Urinary bladder (tissue), 3 donors: ENCODE measurements at regions not wholly inside any gene's neighbourhood (a gene's known extent, or its start where the extent isn't known, plus 50 kb on each side); places are given as distances from the start of the nearest gene placed in this dataset.
"Not testable (repeated sequence)": the region's sequence is repeated elsewhere in the genome, so short reads cannot be mapped to it uniquely, and the experiment has no call there.

Experiments used
- DNase-seq: peaks from one replicate; pipeline ENCODE4 v3.0.0-alpha.2; 2015; ENCODE audit errors: extremely low spot score
- H3K27ac ChIP-seq: one replicate; pipeline ENCODE4 v1.5.1; 2013; ENCODE audit warnings: low read depth, mild to moderate bottlenecking, moderate library complexity
- H3K36me3 ChIP-seq: one replicate; pipeline ENCODE4 v1.6.1; 2013; ENCODE audit warnings: mild to moderate bottlenecking, moderate library complexity; ENCODE audit not compliant: insufficient read depth
- H3K4me1 ChIP-seq: one replicate; pipeline ENCODE4 v1.6.1; 2013; ENCODE audit warnings: mild to moderate bottlenecking, moderate library complexity; ENCODE audit not compliant: insufficient read depth
- H3K4me3 ChIP-seq: one replicate; pipeline ENCODE4 v1.5.1; 2013; ENCODE audit warnings: low read depth, low read length
- WGBS: extraction: QIAGEN DNeasy Blood & Tissue Kit; methylation state at CpG from one replicate; pipeline ENCODE4 v1.1.7; 2013; 5-methylcytosine and 5-hydroxymethylcytosine counted together
- donor health status: healthy with polysubstance abuse.
- donor health status: healthy.

DNA sequence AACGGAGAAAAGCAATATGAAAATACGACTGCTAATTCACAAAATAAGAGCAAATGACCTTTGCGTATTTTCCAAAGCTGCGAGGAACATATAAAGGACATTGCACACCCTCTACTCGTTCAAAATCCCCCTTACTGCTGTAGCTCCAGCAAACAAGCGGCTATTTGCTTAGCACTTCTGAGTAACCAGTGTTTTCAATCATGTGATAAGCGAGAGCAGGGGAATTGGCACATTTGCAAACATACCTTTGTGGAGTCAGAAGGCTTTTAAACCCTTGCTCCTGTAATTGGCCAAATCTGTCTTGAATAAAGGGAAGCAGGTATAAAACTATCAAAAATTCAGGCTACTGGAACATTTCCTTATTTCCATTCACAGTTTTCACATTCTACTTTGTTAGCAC, 610.2 kb downstream of the UBE2NL start:
- Histone ChIP-seq H3K27ac (no peak overlapping the region), H3K4me1 (no peaks in the 10 kb centered on the region), H3K4me3 (no peak overlapping the region), H3K36me3 (no peaks in the 10 kb centered on the region)
- DNase-seq, result no peak
- 68% methylated on average over 7 of the region's 7 CpGs for WGBS

GRCh38 chrX:144531877-144532276, 648.0 kb downstream of the UBE2NL start:
- DNase-seq, result no peak
- Histone ChIP-seq H3K4me3 (no peak overlapping the region), H3K36me3 (no peaks in the 10 kb centered on the region), H3K4me1 (no peaks in the 10 kb centered on the region), H3K27ac (no peak overlapping the region)
- WGBS, result 91% methylated on average over 3 of the region's 3 CpGs

DNA sequence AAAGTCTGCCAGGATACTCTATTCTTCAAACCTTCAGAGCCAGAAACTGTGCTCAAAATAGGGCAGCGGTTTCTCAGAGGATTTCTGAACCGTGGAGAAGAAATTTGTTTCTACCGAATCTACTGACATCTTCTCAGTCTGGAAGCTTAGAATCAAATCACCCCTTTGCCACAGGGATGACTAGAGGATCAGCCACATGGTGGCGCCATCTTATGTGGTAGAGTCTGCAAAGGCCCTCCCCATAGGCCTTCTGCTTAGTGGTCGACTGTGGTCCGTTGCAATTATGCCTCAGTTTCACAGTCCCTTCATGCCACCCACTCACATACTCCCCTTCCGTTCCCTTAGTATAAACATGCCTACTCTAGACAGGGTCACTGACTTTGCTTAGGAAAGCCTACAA, 680.7 kb upstream of the SPANXN1 start:
- Histone ChIP-seq H3K27ac (no peak overlapping the region), H3K4me3 (no peak overlapping the region), H3K4me1 (no peaks in the 10 kb centered on the region), H3K36me3 (no peaks in the 10 kb centered on the region)
- DNase-seq, result no peak
- WGBS, result 48% methylated on average over 7 of the region's 7 CpGs

DNA sequence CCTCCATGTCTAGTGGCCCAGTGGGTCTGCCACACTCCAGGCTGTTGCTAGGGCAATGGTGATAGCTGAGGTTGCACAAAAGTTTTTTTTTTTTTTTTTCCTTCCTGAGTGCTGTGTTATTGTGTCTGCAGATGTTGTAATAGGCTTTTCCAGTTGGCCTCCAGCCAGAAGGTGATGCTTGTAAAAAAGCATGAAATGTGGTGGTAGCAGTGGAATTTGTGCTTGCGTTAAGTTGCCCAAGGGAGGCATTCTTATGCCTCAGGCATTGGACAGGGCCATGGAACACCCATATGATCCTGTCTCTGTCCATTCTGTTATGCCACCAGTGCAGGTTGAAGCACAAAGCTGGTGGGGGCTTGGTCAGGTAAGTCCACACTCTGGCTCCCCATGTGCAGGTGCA, 660.5 kb upstream of the SPANXN1 start:
- Histone ChIP-seq H3K4me1 (no peaks in the 10 kb centered on the region), H3K4me3 (no peak overlapping the region), H3K36me3 (no peaks in the 10 kb centered on the region), H3K27ac (no peak overlapping the region)
- WGBS, result 49% methylated on average over 1 of the region's 1 CpG
- DNase-seq, result no peak

GRCh38 chrX:144592036-144592435, 655.3 kb upstream of the SPANXN1 start:
- no peak for DNase-seq
- WGBS, result 38% methylated on average over 2 of the region's 2 CpGs
- no peak overlapping the region for H3K4me3 ChIP-seq
- H3K27ac ChIP-seq, result no peak overlapping the region
- H3K4me1 ChIP-seq, result no peaks in the 10 kb centered on the region
- H3K36me3 ChIP-seq, result no peaks in the 10 kb centered on the region

DNA sequence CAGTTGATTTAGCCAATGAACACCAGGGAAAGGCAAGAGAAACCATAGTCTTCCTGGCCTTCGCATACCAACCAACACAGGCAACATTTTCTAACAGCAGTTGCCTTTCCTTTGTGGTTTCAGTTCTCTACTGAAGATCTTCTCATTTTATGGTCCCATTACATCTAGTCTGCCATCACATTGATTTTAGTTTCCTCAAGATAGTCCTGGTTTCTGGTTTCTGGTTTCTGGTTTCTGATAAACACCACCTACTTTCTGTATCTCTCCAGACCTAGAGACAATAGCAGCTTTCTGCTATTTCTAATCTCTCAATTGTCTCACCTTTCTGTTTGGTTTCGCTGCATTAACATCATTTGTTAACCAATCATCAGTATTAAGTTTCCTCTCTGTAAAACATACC, 646.3 kb upstream of the SPANXN1 start:
- WGBS, result 92% methylated on average over 2 of the region's 2 CpGs
- no peak overlapping the region for H3K4me3 ChIP-seq
- no peak for DNase-seq
- H3K27ac ChIP-seq, result no peak overlapping the region
- no peaks in the 10 kb centered on the region for H3K36me3 ChIP-seq
- H3K4me1 ChIP-seq, result no peaks in the 10 kb centered on the region

GRCh38 chrX:144612076-144612475, 635.2 kb upstream of the SPANXN1 start:
- Histone ChIP-seq H3K36me3 (no peaks in the 10 kb centered on the region), H3K4me3 (no peak overlapping the region), H3K27ac (no peak overlapping the region), H3K4me1 (no peaks in the 10 kb centered on the region)
- WGBS, result 67% methylated on average over 4 of the region's 4 CpGs
- no peak for DNase-seq

DNA sequence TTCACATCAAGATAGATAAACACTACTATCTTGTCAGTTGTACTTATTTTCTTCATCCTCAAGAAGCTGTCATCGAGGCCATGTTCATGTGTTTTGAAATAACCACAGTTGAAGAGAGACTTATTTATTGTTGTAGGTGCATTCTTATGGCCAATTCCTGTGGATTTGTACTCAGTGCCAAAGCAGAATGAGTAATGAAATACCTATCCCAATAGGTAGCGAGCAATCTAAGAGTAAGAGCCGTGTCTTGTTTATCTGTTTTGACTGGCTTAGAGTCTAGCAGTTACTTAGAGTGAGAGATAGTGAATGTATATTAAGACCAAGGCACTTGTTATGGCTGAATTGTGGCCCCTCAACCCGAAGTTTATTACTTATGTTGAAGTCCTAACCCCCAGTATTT, 631.0 kb upstream of the SPANXN1 start:
- Histone ChIP-seq H3K36me3 (no peaks in the 10 kb centered on the region), H3K4me1 (no peaks in the 10 kb centered on the region), H3K27ac (no peak overlapping the region), H3K4me3 (no peak overlapping the region)
- WGBS, result 78% methylated on average over 4 of the region's 4 CpGs
- no peak for DNase-seq

GRCh38 chrX:144627947-144628346, 619.4 kb upstream of the SPANXN1 start:
- H3K4me3 ChIP-seq, result no peak overlapping the region
- no peak overlapping the region for H3K27ac ChIP-seq
- no peaks in the 10 kb centered on the region for H3K4me1 ChIP-seq
- 69% methylated on average over 3 of the region's 3 CpGs for whole genome bisulfite sequencing
- no peaks in the 10 kb centered on the region for H3K36me3 ChIP-seq
- no peak for DNase-seq

GRCh38 chrX:144634451-144634850, 612.9 kb upstream of the SPANXN1 start:
- not testable (repeated sequence) for H3K27ac ChIP-seq, H3K4me3 ChIP-seq, DNase-seq, H3K4me1 ChIP-seq, H3K36me3 ChIP-seq
- WGBS, result 85% methylated on average over 7 of the region's 8 CpGs

DNA sequence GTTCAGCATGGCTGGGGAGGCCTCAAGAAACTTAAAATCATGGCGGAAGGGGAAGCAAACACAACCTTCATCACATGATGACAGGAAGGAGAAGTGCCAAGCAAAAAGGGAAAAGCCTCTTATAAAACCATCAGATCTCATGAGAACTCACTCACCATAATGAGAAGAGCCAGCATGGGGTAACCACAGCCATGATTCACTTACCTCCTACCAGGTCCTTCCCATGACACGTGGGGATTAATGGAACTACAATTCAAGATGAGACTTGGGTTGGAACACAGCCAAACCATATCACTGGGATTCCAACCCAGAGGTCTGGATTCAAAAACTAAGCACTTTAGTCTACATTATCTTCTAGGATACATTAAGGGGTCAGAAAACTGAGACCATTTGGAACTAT, 609.6 kb upstream of the SPANXN1 start:
- WGBS, result 81% methylated on average over 2 of the region's 2 CpGs
- H3K27ac ChIP-seq, result no peak overlapping the region
- H3K4me1 ChIP-seq, result no peaks in the 10 kb centered on the region
- DNase-seq, result no peak
- H3K4me3 ChIP-seq, result no peak overlapping the region
- no peaks in the 10 kb centered on the region for H3K36me3 ChIP-seq

GRCh38 chrX:144648788-144649187, 598.5 kb upstream of the SPANXN1 start:
- Histone ChIP-seq H3K4me3 (no peak overlapping the region), H3K4me1 (no peaks in the 10 kb centered on the region), H3K27ac (no peak overlapping the region), H3K36me3 (no peaks in the 10 kb centered on the region)
- WGBS, result 86% methylated on average over 2 of the region's 2 CpGs
- DNase-seq, result no peak

GRCh38 chrX:144681501-144681900, 565.8 kb upstream of the SPANXN1 start:
- no peaks in the 10 kb centered on the region for H3K4me1 ChIP-seq
- WGBS, result 51% methylated on average over 5 of the region's 5 CpGs
- no peak overlapping the region for H3K4me3 ChIP-seq
- DNase-seq, result no peak
- no peak overlapping the region for H3K27ac ChIP-seq
- no peaks in the 10 kb centered on the region for H3K36me3 ChIP-seq

- 92% methylated on average over 4 of the region's 4 CpGs for WGBS
- no peaks in the 10 kb centered on the region for H3K36me3 ChIP-seq
- H3K4me1 ChIP-seq, result no peaks in the 10 kb centered on the region
- DNase-seq, result no peak
- H3K27ac ChIP-seq, result no peak overlapping the region
- H3K4me3 ChIP-seq, result no peak overlapping the region
These were observed 564.1 kb upstream of the SPANXN1 start for GRCh38 chrX:144683247-144683646.

DNA sequence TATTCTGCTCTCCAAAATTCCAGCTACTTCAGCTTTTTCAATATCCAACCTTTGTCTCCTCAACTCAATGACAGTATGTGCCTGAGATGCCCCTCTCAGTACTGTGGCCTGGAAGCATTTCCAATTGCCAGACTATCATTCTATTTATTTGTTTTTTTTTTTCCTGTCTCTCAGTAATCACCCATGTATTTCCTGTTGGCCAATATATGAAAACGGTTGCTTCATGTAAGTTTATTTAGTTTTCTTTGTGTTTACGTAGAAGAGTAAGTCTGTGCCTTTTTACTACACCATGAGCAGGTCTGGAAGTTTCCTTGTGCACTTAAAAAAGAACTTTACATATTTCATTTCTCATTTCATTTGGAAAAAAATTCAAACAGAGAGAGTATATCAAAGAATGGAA, 537.5 kb upstream of the SPANXN1 start:
- Histone ChIP-seq H3K4me1 (no peaks in the 10 kb centered on the region), H3K4me3 (no peak overlapping the region), H3K36me3 (no peaks in the 10 kb centered on the region), H3K27ac (no peak overlapping the region)
- WGBS, result 51% methylated on average over 2 of the region's 2 CpGs
- no peak for DNase-seq
